ENCODE measurements at regions not wholly inside any gene's neighbourhood (a gene's known extent, or its start where the extent isn't known, plus 50 kb on each side); places are given as distances from the start of the nearest gene placed in this dataset.
A peak's percentile ranks its signal among the peaks of the same experiment; 100 is the strongest.

DNA sequence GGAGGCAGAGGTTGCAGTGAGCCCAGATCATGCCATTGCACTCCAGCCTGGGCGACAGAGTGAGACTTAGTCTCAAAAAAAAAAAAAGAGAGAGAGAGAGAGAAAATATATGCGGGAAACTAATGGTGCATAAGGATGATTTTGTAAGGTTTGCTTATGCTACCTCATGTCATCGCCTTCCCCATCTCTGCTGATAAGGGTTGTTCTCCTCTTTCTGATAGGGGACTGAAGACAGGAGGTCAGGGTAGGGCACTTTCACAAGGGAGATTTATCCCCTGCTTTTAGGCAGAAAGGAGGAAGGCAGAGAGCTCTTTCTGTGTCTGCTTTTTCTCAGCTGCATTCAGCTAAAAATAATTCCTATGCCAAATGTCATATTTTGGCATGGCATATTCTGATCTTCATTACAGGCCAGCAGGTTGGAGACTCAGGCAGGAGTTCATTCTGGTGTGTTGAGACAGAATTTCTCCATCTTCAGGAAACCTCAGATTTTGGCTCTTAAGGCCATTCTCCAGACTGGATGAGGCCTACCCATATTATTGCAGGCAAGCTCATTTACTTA, 220.2 kb downstream of the AUH start:
- no peak for DNase-seq

- no peak for DNase-seq
These were observed 218.6 kb downstream of the AUH start for GRCh38 chr9:91143162-91143561.

DNA sequence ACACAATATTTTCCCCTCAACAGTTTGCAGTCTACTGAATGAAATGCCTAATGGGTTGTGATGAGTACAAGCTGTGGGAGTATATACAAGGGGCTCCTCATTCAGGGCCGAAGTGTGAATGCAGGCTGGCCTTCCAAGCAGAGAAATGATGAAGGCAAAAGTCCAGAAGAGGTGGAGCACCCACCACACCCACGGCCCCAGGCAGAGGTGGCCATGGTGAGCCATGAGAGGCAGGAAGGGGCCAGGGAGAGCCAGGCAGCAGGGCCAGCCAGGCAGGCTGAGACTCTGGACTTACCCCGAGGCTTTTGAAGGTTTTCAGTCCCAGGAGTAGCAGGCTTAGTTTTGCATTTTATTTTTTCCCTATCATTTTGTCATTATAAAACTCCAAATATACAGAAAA, 218.1 kb downstream of the AUH start:
- no peak for DNase-seq

DNA sequence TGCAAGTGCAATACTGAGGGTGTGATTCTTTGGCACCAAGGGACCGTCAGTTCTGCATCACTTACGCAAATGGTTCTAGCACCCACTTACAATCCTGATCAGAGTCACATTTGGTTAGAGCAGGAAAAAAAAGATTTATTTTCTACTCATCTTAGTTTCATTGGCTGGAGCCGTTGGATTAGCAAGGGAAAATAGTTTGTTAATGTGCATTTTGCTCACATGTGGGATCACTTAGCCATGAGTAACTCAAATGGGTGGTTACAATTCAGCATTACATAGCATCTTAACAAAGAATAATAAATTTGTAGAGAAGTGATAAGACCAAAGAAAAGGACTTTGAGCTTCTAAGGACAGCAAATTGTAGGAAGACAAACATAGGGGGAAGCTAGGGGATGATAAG, 216.9 kb downstream of the AUH start:
- DNase-seq: no peak

DNA sequence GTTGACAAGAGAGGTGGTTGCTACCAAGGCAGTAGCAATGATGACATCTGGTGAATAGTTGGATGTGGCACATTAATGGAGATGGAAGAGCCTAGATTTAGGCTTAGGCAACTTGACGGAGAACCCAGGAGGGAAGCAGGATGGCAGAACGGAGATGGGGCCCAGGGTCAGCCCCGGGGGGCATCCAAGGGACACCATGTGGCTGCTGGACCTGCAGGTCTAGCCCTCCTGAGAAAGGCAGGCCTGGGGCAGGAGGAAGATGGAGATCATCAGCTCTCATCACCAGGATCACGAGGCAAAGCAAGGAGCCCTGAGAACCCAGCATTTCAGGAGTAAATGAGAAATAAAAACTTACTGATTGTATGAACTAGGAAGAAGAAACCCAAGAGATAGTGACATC, 216.2 kb downstream of the AUH start:
- DNase-seq: no peak

GRCh38 chr9:91146391-91147019, 215.2 kb downstream of the AUH start:
- no peak for DNase-seq

DNA sequence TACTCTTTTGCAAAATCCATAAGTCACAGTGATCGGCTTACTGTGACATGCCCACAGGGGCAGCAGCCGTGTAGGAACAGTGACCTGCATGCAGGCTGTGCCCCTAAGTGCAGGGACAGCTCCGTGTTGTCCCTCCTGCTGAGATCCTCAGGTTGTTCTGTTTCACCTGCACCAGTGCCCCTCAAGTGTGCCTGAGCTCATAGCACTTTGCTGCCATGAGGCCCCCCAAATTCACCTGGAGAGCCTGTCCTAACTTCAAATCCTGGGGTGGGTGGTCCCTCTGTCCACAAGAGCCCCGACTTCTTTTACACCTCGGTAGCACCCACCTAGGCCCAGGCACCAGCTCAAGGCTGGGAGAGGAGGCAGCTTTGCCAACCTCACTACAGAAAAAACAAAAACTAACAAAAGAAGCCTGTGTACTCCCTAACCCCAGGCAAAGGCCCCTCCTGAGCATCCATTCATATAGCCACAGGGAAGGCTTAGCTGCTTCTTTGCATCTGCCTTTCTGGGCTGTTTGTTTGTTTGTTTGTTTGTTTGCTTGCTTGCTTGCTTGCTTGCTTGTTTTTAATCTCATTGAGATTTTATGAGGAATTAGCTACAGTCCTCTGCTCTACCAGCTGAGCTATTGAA, 214.5 kb downstream of the AUH start:
- DNase-seq: no peak

- no peak for DNase-seq
These were observed 213.4 kb downstream of the AUH start for GRCh38 chr9:91148306-91148705.

DNA sequence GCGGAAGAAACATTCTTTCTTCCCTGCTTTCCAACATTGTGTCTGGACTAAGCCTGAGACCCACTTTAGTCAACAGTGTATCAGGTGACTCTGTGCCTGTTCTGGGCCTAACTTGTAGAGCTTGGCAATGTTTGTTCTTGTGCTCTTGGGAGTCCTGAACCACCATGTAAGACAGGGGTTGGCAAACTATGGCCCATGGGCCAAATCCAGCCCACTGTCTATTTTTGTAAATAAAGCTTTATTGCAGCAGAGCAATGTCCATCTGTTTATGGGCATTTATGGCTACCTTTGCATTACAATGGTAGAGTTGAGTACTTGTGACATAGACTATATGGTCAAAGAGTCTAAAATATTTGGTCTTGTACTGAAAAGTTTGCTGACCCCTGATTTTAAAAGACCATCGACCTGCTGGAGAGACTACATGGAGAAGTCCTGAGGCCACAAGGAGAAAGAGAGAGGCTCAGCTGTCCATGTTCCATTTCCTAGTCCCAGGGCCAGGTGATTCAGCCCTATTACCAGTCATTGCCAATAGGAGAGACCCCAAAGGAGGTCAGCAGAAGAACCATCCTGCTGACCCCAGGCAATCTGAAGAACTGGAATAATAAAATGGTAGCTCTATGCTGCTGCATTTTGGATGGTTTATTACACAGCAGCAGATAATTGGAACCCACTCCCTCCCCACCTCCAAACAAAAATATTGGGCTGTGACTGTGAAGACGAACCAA, 211.3 kb downstream of the AUH start:
- DNase-seq: no peak

DNA sequence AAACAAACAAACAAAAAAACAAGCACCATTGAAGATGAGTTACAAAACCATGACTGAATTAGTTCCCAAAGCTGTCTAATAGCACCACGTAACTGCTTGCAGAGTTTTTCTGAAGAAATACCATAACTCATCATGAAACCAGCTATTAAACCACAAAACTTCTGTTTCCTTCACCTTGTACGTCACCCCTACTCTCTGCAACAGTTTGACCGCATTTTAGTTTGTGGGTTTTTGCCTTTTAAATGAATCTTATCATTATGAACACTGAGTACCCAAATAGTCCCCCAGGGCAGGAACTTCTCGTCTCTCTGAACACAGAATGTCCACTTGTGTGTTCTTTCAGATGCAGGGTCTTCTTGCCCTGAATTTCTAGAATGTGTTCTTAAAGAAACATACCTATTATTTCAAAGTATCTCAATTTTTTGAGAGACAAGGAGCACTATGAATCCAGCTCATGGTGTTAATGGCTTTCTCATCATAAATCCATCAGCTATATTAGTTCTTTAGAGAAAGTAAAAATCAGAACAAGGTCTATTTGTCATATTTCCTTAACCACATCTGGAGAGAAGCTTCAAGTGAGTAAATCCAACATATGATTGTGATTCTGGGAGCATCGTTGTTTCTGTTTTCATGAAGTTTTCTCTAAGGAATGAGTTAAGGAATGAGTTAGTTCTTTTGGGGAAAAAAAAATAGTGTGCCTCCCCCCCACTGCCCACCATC, 210.6 kb downstream of the AUH start:
- DNase-seq: peak; percentile 80

DNA sequence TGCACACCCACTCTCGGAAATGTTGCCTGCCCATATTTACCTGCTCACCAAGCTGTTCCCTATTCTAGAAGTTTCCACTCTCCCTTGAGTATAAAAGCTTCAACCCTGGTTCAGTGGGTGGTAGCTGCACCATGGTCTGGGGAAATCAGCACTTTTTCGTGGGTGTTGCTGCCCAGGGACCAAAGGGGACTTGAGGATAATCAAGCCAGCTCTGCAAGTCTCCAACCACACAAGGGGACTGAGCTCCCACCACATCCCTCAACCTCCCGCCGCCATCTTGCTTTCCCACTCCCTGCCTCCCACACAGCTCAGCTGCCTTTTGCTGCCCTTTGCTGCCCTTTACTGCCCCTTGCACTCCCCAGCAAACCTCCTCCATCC, 210.0 kb downstream of the AUH start:
- no peak for DNase-seq

DNA sequence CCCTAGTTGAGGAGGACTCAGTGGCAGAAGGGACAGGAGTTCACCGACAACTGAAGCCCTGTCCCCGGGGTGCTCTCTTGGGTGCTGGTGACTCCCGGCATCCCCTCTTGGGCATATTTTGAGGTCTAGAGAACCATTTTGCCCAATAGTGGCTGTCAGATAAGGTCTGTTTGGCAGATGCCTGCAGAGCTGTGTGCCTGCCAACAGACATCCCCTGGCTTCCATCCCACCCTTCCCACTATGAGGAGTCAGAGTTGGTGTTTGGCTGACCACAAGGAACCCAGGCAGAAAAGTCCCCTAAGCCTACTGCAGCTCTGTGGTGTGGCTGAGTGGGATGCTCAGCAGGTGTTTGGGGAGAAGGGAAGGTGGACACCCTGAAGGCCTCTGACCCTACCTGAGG, 207.0 kb downstream of the AUH start:
- DNase-seq: no peak

DNA sequence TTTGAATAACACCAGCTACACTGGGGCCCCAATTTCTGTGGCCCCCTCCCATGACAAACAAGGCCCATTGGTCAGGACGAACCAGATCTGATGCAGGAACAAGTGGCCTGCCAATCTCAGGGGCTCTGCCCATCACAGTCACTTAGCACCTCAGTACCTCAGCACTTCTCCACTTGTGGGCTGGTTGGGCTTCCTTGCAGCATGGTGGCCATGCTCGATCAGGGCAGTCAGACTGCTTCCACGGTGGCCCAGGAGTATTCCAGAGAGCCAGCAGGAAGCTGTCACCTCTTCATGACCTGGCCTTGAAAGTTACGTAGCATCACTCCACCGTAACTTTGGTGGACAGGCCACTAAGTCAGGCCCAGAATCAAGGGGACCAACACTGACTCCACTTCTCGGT, 206.5 kb downstream of the AUH start:
- DNase-seq: no peak

DNA sequence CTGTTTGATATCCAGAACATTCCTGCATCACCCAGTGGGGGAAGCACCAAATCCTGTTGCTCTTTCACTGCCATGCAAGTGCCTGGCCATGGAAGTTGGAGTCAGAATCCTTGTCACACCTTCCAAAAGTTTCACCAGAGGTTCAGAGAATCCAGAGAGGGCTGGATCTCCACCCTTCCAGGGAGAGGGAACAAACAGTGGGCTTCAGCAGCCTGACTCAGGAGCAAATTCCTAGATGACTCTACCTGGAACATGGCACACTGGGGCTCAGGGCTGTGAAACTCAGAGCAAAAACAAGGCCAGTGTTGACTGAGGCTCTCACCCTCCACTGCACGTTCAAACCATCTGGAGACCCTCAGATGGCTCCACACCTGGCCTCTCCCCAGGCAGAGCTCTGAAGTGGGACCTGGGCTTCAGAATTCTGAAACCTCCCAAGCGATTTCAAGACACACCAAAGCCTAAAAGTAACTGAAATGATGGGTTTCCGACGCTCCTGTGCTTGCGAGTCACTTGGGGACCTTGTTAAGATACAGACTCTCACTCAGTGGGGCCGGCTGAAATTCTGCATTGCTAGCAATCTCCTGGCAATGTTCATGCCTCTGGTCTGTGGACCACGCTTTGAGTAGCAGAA, 205.9 kb downstream of the AUH start:
- DNase-seq: no peak

DNA sequence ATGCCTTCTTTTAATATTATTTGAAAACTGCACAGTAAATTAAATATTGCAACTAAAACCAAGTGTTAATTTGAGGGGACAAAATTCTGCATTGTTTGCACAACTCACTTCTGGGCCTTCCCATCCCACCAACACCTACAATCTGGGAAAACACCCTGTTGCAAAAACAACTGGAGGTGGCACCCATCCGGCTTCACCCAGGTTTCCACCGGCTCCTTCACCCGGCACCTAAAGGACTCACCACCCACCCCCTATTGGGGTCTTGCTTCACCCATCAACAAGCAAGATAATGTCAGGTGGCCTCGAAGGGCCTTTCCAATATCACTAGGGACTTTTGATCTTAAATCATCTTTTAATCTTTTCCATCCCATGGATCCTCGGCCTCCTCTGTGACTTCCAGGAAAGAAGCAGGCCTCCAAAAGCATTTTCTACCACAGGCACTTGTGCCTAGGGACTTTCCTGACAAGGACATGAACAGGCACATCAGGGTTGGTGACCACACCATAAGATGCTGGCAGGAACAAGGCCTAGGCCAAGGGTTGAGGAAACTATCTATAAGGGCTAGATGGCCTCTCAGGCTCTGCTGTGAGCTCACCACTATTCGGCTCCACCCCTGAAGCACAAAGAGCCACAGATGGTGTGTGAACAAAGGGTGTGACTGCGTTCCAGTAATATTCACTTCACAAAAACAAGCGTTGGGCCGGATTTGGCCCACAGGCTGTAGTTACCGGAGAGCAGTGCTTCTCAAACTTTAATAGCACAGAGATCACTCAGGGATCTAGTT, 205.1 kb downstream of the AUH start:
- DNase-seq: no peak

DNA sequence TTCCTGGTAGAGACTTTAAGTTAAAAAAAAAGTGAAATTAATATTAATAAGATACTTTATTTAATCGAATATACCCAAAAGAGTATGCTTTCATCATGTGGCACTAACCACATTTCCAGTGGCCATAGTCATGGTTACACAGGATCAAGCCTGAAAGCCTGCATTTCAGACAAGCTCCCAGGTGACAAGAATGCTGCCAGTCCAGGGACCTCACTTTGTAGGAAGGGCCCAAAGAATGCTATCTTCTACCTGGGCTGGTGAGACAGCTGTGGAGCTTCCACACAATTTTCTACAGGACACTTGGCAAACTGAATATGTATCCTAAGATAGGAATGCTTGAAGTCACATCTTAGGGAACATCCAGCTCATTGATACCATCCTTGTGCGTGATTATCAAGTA, 203.8 kb downstream of the AUH start:
- DNase-seq: no peak

DNA sequence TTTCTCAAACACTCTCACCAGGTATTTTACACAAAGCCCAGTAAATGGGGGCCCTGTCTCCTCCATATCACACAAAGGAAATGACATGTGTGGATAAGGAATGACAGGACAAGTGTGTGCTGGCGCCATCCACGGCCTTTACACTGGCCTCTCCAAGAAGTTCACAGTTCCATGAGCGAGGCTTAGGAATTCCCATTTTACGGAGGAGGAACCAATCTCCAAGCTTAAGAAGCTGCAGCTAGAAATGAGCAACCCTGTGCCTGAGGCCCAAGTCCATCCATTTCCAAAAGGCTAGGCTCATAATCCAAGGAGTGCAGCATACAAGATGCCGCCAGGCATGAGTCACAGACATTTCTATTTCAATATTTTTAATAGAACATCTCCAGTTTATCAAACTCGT, 203.4 kb downstream of the AUH start:
- DNase-seq: no peak

DNA sequence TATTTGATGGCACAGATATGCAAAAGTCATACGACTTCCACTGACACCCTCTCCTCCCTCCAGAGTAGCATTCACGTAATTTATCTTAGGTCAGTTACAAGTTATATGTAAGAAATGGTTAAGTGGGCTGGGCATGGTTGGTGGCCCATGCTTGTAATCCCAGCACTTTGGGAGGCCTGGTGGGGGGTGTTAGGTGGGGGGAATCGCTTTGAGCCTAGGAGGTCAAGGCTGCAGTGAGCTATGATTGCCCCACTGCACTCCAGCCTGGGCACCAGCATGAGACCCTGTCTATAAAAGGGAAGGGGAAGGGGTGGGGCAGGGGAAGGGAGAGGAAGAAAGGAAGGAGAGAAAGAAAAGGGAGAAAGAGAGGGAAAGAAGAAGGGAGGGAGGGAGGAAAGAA, 202.8 kb downstream of the AUH start:
- no peak for DNase-seq

GRCh38 chr9:91159664-91160121, 202.0 kb downstream of the AUH start:
- DNase-seq: no peak

DNA sequence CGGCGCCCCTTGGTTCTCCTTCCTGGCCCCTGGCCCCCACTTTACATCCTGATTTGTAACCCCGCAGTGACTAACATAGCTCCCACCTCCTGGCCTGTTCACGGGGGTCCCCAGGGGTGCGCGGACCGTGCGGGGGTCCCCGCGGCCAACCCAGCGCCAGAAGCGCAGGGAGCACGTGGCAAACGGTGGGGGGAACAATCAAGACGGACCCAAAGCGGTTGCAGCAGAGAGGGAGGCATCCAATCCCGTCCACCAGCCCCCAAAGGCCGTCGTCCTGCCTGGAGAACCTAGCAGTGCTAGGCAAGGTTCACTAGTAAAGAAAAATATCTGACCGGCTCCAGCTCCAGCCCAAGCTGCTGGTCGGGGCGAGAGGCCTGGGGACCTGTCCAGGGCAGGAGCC, 201.5 kb downstream of the AUH start:
- DNase-seq: no peak

DNA sequence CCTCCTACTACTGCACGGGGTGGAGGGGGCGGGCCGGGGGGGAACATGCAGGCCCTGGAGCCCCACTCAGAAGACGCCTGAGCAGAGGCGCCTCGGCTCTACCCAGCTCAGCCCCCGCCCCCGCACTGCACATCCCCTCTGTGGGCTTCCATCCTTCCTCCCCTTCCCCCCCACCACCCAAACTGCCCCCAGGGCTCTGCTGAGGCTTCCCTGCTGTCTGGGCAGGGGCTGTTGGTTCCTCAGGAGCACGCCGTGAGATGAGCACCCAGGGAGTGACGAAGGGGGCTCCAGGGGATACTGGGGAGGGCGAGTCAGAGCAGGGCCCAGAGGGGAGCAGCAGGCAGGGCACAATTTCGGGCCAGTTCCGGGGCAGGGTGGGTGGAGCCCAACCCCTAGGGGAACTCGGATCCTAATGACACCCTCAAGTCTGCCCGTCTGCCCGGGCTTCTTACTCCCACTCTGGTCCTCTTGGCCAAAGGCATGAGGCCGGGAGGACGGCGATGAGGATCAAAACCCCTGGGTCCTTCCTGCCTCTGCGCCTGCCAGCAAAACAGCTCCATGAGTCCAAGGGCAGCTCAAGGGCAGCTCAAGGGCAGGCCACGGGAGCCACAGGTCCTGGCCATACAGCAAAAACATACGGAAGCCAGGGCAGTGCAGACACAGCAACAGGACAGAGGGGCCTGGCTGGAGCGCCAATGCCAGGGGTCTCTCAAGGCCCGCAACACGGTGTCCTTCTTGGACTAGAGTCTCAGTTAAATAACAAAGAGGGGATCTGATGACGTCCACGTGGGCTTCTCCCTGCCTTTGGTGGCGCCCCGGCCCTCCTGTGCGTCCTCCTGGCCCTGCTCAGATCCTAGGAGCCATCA, 200.9 kb downstream of the AUH start:
- DNase-seq: no peak

Measured in central memory CD4-positive, alpha-beta T cell (primary cell).